ENCODE measurements at regions not wholly inside any gene's neighbourhood (a gene's known extent, or its start where the extent isn't known, plus 50 kb on each side); places are given as distances from the start of the nearest gene placed in this dataset.

GRCh38 chr3:94787734-94788270, 724.9 kb downstream of the NSUN3 start:
- TF ChIP-seq CTCF (IDR thresholded peaks at IDR 0.05) (no peak), EP300 (IDR thresholded peaks at IDR 0.05; ENCODE audit: low read depth) (no peak), POLR2AphosphoS5 (IDR thresholded peaks at IDR 0.05) (no peak), POLR2A (IDR thresholded peaks at IDR 0.05) (no peak)

Measured in transverse colon (tissue), 4 donors.